ENCODE measurements at regions not wholly inside any gene's neighbourhood (a gene's known extent, or its start where the extent isn't known, plus 50 kb on each side); places are given as distances from the start of the nearest gene placed in this dataset.

DNA sequence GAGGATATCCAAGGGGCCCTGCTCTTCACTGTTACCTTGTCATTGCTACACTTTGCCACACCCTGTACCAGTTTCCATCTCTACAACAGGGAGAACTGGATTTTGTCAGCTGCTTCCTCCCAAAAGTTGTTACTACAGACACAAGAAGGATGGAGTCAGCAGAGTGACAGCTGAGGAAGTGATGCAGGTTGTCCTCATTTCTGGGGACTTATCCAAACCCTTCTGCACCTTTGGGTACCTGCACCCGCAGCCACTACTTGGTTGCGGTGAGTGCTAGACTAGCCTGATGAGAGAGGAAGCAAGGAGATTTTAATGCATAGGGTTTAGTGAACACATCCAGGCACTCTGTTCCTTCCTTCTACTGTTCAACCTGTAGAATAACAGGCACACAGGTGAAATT, 281.0 kb downstream of the RPS24 start:
- H3K4me3 ChIP-seq, result no peak overlapping the region
- H3K4me1 ChIP-seq, result no peaks in the 10 kb centered on the region
- TF ChIP-seq, protein P1, sequence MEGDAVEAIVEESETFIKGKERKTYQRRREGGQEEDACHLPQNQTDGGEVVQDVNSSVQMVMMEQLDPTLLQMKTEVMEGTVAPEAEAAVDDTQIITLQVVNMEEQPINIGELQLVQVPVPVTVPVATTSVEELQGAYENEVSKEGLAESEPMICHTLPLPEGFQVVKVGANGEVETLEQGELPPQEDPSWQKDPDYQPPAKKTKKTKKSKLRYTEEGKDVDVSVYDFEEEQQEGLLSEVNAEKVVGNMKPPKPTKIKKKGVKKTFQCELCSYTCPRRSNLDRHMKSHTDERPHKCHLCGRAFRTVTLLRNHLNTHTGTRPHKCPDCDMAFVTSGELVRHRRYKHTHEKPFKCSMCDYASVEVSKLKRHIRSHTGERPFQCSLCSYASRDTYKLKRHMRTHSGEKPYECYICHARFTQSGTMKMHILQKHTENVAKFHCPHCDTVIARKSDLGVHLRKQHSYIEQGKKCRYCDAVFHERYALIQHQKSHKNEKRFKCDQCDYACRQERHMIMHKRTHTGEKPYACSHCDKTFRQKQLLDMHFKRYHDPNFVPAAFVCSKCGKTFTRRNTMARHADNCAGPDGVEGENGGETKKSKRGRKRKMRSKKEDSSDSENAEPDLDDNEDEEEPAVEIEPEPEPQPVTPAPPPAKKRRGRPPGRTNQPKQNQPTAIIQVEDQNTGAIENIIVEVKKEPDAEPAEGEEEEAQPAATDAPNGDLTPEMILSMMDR (IDR thresholded peaks at IDR 0.05), result no peak
- TF ChIP-seq POLR2A (IDR thresholded peaks at IDR 0.05) (no peak), POLR2AphosphoS5 (IDR thresholded peaks at IDR 0.05) (no peak), EP300 (IDR thresholded peaks at IDR 0.05) (no peak)
- WGBS, 2 donors, result 98 to 100% methylated on average over 2 of the region's 2 CpGs
- no peak for DNase-seq
- no peak overlapping the region for H3K27ac ChIP-seq
- H3K9me3 ChIP-seq, result no peaks in the 10 kb centered on the region
- no peaks in the 10 kb centered on the region for H3K27me3 ChIP-seq
- no peaks in the 10 kb centered on the region for H3K36me3 ChIP-seq
- ATAC-seq (ENCODE audit: low FRiP score in 2 of 2), result no peak

DNA sequence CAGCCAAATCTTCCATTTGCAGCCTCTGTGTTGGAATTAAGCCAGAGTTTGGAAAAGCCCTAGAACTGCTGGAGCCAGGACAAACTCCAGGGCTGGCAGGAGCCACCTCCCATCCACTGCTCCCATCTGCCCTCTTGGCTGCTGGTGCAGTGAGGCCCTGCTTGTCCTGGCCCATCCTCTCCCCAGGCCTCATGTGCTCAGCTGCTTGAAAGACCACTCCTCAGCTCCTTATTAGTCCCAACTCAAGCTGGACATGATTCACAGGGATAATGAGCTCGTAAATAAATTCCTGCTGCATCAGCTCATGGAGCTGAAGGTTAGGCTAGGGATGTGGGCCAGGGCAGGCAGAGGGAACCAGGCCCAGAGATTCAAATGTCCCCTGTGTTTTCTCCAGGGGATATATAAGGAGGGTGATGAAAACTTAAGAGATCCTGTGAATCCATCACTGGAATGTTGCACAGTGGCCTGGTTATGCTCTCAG, 282.8 kb downstream of the RPS24 start:
- no peak for DNase-seq

DNA sequence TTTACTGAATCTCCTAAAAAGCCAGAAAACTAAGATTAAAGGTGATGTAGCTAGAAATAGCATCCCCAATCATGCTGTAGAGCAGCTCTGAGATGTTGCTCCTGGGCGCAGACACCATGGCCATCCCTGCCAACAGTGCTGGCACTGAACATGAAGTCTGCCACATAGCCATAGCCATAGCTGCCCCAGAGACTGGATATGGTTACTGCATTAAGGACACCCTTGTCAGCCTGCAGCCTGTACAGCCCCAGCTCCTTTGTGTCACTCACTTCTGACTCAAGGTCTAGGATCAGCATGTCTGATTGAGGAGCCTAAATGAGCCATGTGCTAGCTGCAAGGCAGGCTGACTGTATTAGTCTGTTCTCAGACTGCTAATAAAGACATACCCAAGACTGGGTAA, 284.6 kb downstream of the RPS24 start:
- Histone ChIP-seq H3K27ac (no peak overlapping the region), H3K9me3 (no peaks in the 10 kb centered on the region), H3K4me1 (no peaks in the 10 kb centered on the region), H3K36me3 (no peaks in the 10 kb centered on the region), H3K4me3 (no peak overlapping the region), H3K27me3 (no peaks in the 10 kb centered on the region)
- DNase-seq (no peak), ATAC-seq (ENCODE audit: low FRiP score in 2 of 2) (no peak)
- TF ChIP-seq EP300 (IDR thresholded peaks at IDR 0.05) (no peak), POLR2AphosphoS5 (IDR thresholded peaks at IDR 0.05) (no peak), POLR2A (IDR thresholded peaks at IDR 0.05) (no peak)
- TF ChIP-seq, protein P1 (IDR thresholded peaks at IDR 0.05), result no peak
- 89 to 100% methylated on average over 1 of the region's 1 CpG for WGBS, 2 donors

More for the DNA sequence above, 282.8 kb downstream of the RPS24 start:
- H3K27me3 ChIP-seq, result no peaks in the 10 kb centered on the region
- no peaks in the 10 kb centered on the region for H3K9me3 ChIP-seq
- WGBS, 2 donors, result 60 to 83% methylated on average over 1 of the region's 1 CpG
- TF ChIP-seq POLR2A (IDR thresholded peaks at IDR 0.05) (no peak), EP300 (IDR thresholded peaks at IDR 0.05) (no peak), POLR2AphosphoS5 (IDR thresholded peaks at IDR 0.05) (no peak)
- TF ChIP-seq, protein P1 (IDR thresholded peaks at IDR 0.05), result no peak
- H3K4me3 ChIP-seq, result no peak overlapping the region
- no peaks in the 10 kb centered on the region for H3K4me1 ChIP-seq
- no peak overlapping the region for H3K27ac ChIP-seq
- H3K36me3 ChIP-seq, result no peaks in the 10 kb centered on the region
- peak in 1 of 2 donors; percentile 55 for ATAC-seq (ENCODE audit: low FRiP score in 2 of 2)

DNA sequence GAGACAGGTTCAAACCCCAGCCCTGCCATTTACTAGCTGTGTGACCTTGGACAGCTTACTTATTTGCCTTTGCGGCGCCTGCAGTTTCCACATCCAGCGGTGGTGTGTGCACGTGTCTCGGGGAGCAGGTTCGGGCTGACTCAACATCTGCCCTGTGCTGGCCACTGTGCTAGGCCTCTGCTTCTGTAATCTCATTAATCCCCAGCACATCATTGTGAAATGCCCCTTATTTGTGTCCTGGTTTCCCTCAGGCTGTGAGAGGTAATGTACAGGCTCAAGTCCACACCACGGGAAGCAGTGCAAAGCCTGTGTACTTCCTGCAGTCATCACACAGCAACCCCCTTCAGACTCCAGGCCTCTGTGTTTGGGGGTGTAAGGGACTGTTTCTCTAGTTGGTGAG, 285.7 kb downstream of the RPS24 start:
- DNase-seq (no peak), ATAC-seq (ENCODE audit: low FRiP score in 2 of 2) (no peak)
- H3K4me1 ChIP-seq, result no peaks in the 10 kb centered on the region
- no peak overlapping the region for H3K4me3 ChIP-seq
- WGBS, 2 donors, result 71 to 83% methylated on average over 7 of the region's 7 CpGs
- TF ChIP-seq, protein P1 (IDR thresholded peaks at IDR 0.05), result no peak
- no peak for TF ChIP-seq POLR2AphosphoS5 (IDR thresholded peaks at IDR 0.05)
- TF ChIP-seq EP300 (IDR thresholded peaks at IDR 0.05), result no peak
- no peak for TF ChIP-seq POLR2A (IDR thresholded peaks at IDR 0.05)
- H3K27ac ChIP-seq, result no peak overlapping the region
- H3K36me3 ChIP-seq, result no peaks in the 10 kb centered on the region
- H3K27me3 ChIP-seq, result no peaks in the 10 kb centered on the region
- H3K9me3 ChIP-seq, result no peaks in the 10 kb centered on the region

DNA sequence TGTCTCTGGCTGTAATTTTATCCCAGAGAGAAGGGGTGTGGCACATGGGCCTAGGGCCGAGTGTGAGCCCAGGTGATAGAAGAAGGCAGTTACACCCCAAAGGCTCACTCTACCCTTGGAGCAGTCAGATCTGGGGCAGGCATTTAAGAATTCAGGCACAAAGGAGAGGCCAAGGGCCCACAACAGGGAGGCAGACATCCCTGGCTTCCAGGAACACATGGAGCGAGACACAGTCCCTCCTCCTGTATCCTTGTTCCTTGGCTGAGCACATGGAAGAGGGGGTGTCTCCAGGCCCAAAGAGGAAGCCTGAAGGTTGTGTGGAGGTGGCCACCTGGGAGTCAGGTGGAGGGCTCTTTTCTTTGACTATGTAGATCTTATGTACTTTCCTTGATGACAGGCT, 286.2 kb downstream of the RPS24 start:
- Histone ChIP-seq H3K4me1 (no peaks in the 10 kb centered on the region), H3K27me3 (no peaks in the 10 kb centered on the region), H3K36me3 (no peaks in the 10 kb centered on the region), H3K4me3 (no peak overlapping the region), H3K9me3 (no peaks in the 10 kb centered on the region), H3K27ac (no peak overlapping the region)
- TF ChIP-seq, protein P1 (IDR thresholded peaks at IDR 0.05), result no peak
- TF ChIP-seq POLR2AphosphoS5 (IDR thresholded peaks at IDR 0.05) (no peak), POLR2A (IDR thresholded peaks at IDR 0.05) (no peak), EP300 (IDR thresholded peaks at IDR 0.05) (no peak)
- ATAC-seq (ENCODE audit: low FRiP score in 2 of 2) (no peak), DNase-seq (no peak)
- 87 to 94% methylated on average over 2 of the region's 2 CpGs for WGBS, 2 donors
